ENCODE measurements at regions not wholly inside any gene's neighbourhood (a gene's known extent, or its start where the extent isn't known, plus 50 kb on each side); places are given as distances from the start of the nearest gene placed in this dataset.
"Not testable (repeated sequence)": the region's sequence is repeated elsewhere in the genome, so short reads cannot be mapped to it uniquely, and the experiment has no call there.

- DNase-seq (ENCODE audit: low spot score) = no peak
Measured at GRCh38 chr9:78438211-78438610, 141.3 kb downstream of the PSAT1 start.

GRCh38 chr9:78438780-78439179 is 141.9 kb downstream of the PSAT1 start:
- no peak for DNase-seq (ENCODE audit: low spot score)

GRCh38 chr9:78439190-78439865 is 142.4 kb downstream of the PSAT1 start:
- DNase-seq (ENCODE audit: low spot score) = peak; percentile 59

GRCh38 chr9:78439866-78440830 is 143.2 kb downstream of the PSAT1 start:
- no peak for DNase-seq (ENCODE audit: low spot score)

- no peak for DNase-seq (ENCODE audit: low spot score)
Measured at GRCh38 chr9:78441396-78441795, 144.5 kb downstream of the PSAT1 start.

- DNase-seq (ENCODE audit: low spot score) = no peak
Measured at GRCh38 chr9:78441822-78442431, 145.0 kb downstream of the PSAT1 start.

GRCh38 chr9:78442577-78442976 is 145.7 kb downstream of the PSAT1 start:
- not testable (repeated sequence) for DNase-seq (ENCODE audit: low spot score)

GRCh38 chr9:78443946-78444345 is 147.0 kb downstream of the PSAT1 start:
- DNase-seq (ENCODE audit: low spot score) = no peak

GRCh38 chr9:78448960-78449673 is 152.2 kb downstream of the PSAT1 start:
- DNase-seq (ENCODE audit: low spot score) = no peak

GRCh38 chr9:78453450-78453849 is 156.5 kb downstream of the PSAT1 start:
- DNase-seq (ENCODE audit: low spot score) = no peak

- DNase-seq (ENCODE audit: low spot score) = no peak
Measured at GRCh38 chr9:78462611-78463010, 165.7 kb downstream of the PSAT1 start.

GRCh38 chr9:78463750-78464149 is 166.8 kb downstream of the PSAT1 start:
- no peak for DNase-seq (ENCODE audit: low spot score)

GRCh38 chr9:78468231-78468630 is 171.3 kb downstream of the PSAT1 start:
- DNase-seq (ENCODE audit: low spot score) = no peak

GRCh38 chr9:78468974-78469576 is 172.2 kb downstream of the PSAT1 start:
- DNase-seq (ENCODE audit: low spot score) = no peak

GRCh38 chr9:78470216-78470615 is 173.3 kb downstream of the PSAT1 start:
- DNase-seq (ENCODE audit: low spot score) = no peak

GRCh38 chr9:78470741-78471140 is 173.8 kb downstream of the PSAT1 start:
- DNase-seq (ENCODE audit: low spot score) = no peak

- no peak for DNase-seq (ENCODE audit: low spot score)
Measured at GRCh38 chr9:78472111-78472510, 175.2 kb downstream of the PSAT1 start.

- no peak for DNase-seq (ENCODE audit: low spot score)
Measured at GRCh38 chr9:78479441-78479840, 182.5 kb downstream of the PSAT1 start.

GRCh38 chr9:78486661-78487060 is 189.7 kb downstream of the PSAT1 start:
- no peak for DNase-seq (ENCODE audit: low spot score)

- no peak for DNase-seq (ENCODE audit: low spot score)
Measured at GRCh38 chr9:78490231-78490630, 193.3 kb downstream of the PSAT1 start.

GRCh38 chr9:78491402-78491801 is 194.5 kb downstream of the PSAT1 start:
- no peak for DNase-seq (ENCODE audit: low spot score)

Data from CD4-positive, alpha-beta T cell treated with Interleukin-6 at 100 ng/mL for 8 hours (primary cell).